Hepatocyte (in vitro differentiated cells): ENCODE measurements at regions not wholly inside any gene's neighbourhood (a gene's known extent, or its start where the extent isn't known, plus 50 kb on each side); places are given as distances from the start of the nearest gene placed in this dataset.

Source experiments
- DNase-seq: peaks from one replicate; pipeline ENCODE4 v3.0.0-alpha.2; 2016; ENCODE audit warnings: low spot score
- H2AFZ ChIP-seq: fragments of 200-600 bp; sonication (generic); 2 replicates; pipeline ENCODE4 v1.6.0; 2016; ENCODE audit warnings: antibody characterized with exemption, mild to moderate bottlenecking
- H3K27ac ChIP-seq: fragments of 200-600 bp; sonication (generic); 2 replicates; pipeline ENCODE4 v1.5.1; 2016; ENCODE audit warnings: mild to moderate bottlenecking
- H3K27me3 ChIP-seq: fragments of 200-600 bp; sonication (generic); 2 replicates; pipeline ENCODE4 v1.6.1; 2016
- H3K36me3 ChIP-seq: fragments of 200-600 bp; sonication (generic); replicated peaks from 2 replicates; pipeline ENCODE4 v1.5.1; 2016; ENCODE audit warnings: low read depth; ENCODE audit not compliant: insufficient read depth
- H3K4me1 ChIP-seq: fragments of 200-600 bp; sonication (generic); 2 replicates; pipeline ENCODE4 v1.5.1; 2016; ENCODE audit warnings: mild to moderate bottlenecking, moderate library complexity; ENCODE audit not compliant: insufficient read depth
- H3K4me2 ChIP-seq: fragments of 200-600 bp; sonication (generic); 2 replicates; pipeline ENCODE4 v1.6.0; 2016
- H3K4me3 ChIP-seq: fragments of 200-600 bp; sonication (generic); 2 replicates; pipeline ENCODE4 v1.5.1; 2016; ENCODE audit warnings: mild to moderate bottlenecking
- H3K79me2 ChIP-seq: fragments of 200-600 bp; sonication (generic); 2 replicates; pipeline ENCODE4 v1.6.0; 2017; ENCODE audit warnings: mild to moderate bottlenecking
- H3K9me2 ChIP-seq: fragments of 200-600 bp; sonication (generic); replicated peaks from 2 replicates; pipeline ENCODE4 v1.6.0; 2017; ENCODE audit warnings: mild to moderate bottlenecking; ENCODE audit not compliant: insufficient read depth
- H3K9me3 ChIP-seq: fragments of 200-600 bp; sonication (generic); 2 replicates; pipeline ENCODE4 v1.5.1; 2016; ENCODE audit warnings: low read depth, mild to moderate bottlenecking
- H4K20me1 ChIP-seq: fragments of 200-600 bp; sonication (generic); 2 replicates; pipeline ENCODE4 v1.6.0; 2016; ENCODE audit warnings: mild to moderate bottlenecking; ENCODE audit not compliant: insufficient read depth, poor library complexity, severe bottlenecking
- EZH2 ChIP-seq: fragments of 200-600 bp; sonication (generic); IDR thresholded peaks from 2 replicates; pipeline ENCODE4 v1.6.1; 2016; ENCODE audit warnings: antibody characterized with exemption, mild to moderate bottlenecking, borderline replicate concordance
- EZH2phosphoT487 ChIP-seq: fragments of 200-600 bp; sonication (generic); IDR thresholded peaks from one replicate; pipeline ENCODE4 v1.6.1; 2018; ENCODE audit warnings: antibody characterized with exemption, mild to moderate bottlenecking, low read depth, moderate library complexity; ENCODE audit not compliant: unreplicated experiment, severe bottlenecking
- WGBS: methylation state at CpG from one replicate; pipeline ENCODE4 v1.1.6; 2016; ENCODE audit warnings: low lambda C conversion rate; ENCODE audit errors: missing lambda C conversion rate; 5-methylcytosine and 5-hydroxymethylcytosine counted together
- TF ChIP-seq, protein P1 (sequence below): fragments of 200-600 bp; sonication (generic); IDR thresholded peaks from 2 replicates; pipeline ENCODE4 v1.5.1; 2016; ENCODE audit warnings: antibody characterized with exemption, mild to moderate bottlenecking; ENCODE audit not compliant: poor library complexity

- H3K4me3 ChIP-seq: no peak overlapping the region
- H3K79me2 ChIP-seq: no peaks in the 10 kb centered on the region
- no peak overlapping the region for H2AFZ ChIP-seq
- DNase-seq: no peak
- no peaks in the 10 kb centered on the region for H3K9me3 ChIP-seq
- H3K4me1 ChIP-seq: no peaks in the 10 kb centered on the region
- H3K27me3 ChIP-seq: no peaks in the 10 kb centered on the region
- H3K9me2 ChIP-seq: no peaks in the 10 kb centered on the region
- TF ChIP-seq EZH2phosphoT487 (no peak), EZH2 (no peak)
- TF ChIP-seq, protein P1, sequence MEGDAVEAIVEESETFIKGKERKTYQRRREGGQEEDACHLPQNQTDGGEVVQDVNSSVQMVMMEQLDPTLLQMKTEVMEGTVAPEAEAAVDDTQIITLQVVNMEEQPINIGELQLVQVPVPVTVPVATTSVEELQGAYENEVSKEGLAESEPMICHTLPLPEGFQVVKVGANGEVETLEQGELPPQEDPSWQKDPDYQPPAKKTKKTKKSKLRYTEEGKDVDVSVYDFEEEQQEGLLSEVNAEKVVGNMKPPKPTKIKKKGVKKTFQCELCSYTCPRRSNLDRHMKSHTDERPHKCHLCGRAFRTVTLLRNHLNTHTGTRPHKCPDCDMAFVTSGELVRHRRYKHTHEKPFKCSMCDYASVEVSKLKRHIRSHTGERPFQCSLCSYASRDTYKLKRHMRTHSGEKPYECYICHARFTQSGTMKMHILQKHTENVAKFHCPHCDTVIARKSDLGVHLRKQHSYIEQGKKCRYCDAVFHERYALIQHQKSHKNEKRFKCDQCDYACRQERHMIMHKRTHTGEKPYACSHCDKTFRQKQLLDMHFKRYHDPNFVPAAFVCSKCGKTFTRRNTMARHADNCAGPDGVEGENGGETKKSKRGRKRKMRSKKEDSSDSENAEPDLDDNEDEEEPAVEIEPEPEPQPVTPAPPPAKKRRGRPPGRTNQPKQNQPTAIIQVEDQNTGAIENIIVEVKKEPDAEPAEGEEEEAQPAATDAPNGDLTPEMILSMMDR: no peak
- no peaks in the 10 kb centered on the region for H4K20me1 ChIP-seq
- H3K27ac ChIP-seq: no peak overlapping the region
- no peaks in the 10 kb centered on the region for H3K36me3 ChIP-seq
- H3K4me2 ChIP-seq: no peak overlapping the region
- WGBS: 96% methylated on average over 9 of the region's 9 CpGs
These were observed 1063.0 kb upstream of the ATXN8OS start for GRCh38 chr13:69044629-69045028.

DNA sequence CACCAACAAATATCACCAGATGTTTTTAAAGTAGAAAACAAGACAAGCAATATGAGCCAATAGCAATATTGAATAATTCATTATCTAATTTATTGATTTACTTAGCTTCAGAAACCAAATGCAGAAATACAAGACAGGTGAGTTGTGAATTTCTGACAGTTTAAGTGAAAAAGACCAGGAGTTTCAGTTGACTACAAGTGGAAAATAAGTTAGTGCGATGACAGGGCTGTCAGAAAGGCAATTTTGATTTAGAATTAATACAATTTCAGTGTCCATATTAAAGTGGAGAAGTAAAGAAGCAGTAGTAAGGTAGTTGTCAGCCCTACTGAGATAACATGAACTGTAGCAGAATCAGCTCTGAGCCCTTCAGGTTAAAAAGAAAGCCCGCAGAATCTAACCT, 1066.7 kb upstream of the ATXN8OS start:
- no peak overlapping the region for H3K4me3 ChIP-seq
- no peaks in the 10 kb centered on the region for H3K9me2 ChIP-seq
- no peak overlapping the region for H3K4me2 ChIP-seq
- no peaks in the 10 kb centered on the region for H3K27me3 ChIP-seq
- no peaks in the 10 kb centered on the region for H3K36me3 ChIP-seq
- no peak overlapping the region for H3K27ac ChIP-seq
- no peak overlapping the region for H2AFZ ChIP-seq
- no peak for DNase-seq
- no peaks in the 10 kb centered on the region for H4K20me1 ChIP-seq
- H3K79me2 ChIP-seq: no peaks in the 10 kb centered on the region
- no peaks in the 10 kb centered on the region for H3K4me1 ChIP-seq
- 85% methylated on average over 2 of the region's 2 CpGs for WGBS
- no peaks in the 10 kb centered on the region for H3K9me3 ChIP-seq
- no peak for TF ChIP-seq EZH2phosphoT487
- TF ChIP-seq, protein P1: no peak
- no peak for TF ChIP-seq EZH2

DNA sequence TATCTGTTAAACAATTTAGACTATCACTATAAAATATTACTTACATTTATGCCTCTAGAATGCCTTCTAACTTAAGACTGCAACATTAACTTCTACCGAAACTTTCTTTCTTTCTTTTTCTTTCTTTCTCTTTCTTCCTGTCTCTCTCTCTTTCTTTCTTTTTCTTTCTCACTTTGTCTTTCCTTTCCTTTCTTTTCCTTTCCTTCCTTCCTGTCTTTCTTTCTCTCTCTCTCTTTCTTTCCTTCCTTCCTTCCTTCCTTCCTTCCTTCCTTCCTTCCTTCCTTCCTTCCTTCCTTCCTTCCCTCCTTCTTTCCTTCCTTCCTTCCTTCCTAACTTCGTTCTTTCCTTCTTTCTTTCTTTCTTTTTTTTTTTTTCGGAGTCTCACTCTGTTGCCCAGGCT, 1071.9 kb upstream of the ATXN8OS start:
- Histone ChIP-seq H3K36me3 (no peaks in the 10 kb centered on the region), H3K27me3 (no peaks in the 10 kb centered on the region), H3K4me2 (no peak overlapping the region), H3K9me2 (no peaks in the 10 kb centered on the region), H3K27ac (no peak overlapping the region), H4K20me1 (no peaks in the 10 kb centered on the region), H3K9me3 (no peaks in the 10 kb centered on the region), H3K4me3 (no peak overlapping the region), H3K4me1 (no peaks in the 10 kb centered on the region), H2AFZ (no peak overlapping the region), H3K79me2 (no peaks in the 10 kb centered on the region)
- WGBS: 81% methylated on average over 3 of the region's 3 CpGs
- no peak for DNase-seq
- TF ChIP-seq EZH2 (no peak), EZH2phosphoT487 (no peak)
- TF ChIP-seq, protein P1: no peak

GRCh38 chr13:69028936-69029335, 1078.7 kb upstream of the ATXN8OS start:
- no peak for TF ChIP-seq EZH2
- no peak for TF ChIP-seq EZH2phosphoT487
- TF ChIP-seq, protein P1: no peak
- Histone ChIP-seq H3K36me3 (no peaks in the 10 kb centered on the region), H3K9me3 (no peaks in the 10 kb centered on the region), H4K20me1 (no peaks in the 10 kb centered on the region), H3K27me3 (no peaks in the 10 kb centered on the region), H3K9me2 (no peaks in the 10 kb centered on the region), H3K4me1 (no peaks in the 10 kb centered on the region), H2AFZ (no peak overlapping the region), H3K27ac (no peak overlapping the region), H3K79me2 (no peaks in the 10 kb centered on the region), H3K4me2 (no peak overlapping the region), H3K4me3 (no peak overlapping the region)
- no peak for DNase-seq
